K562 (cell line): ENCODE measurements at regions not wholly inside any gene's neighbourhood (a gene's known extent, or its start where the extent isn't known, plus 50 kb on each side); places are given as distances from the start of the nearest gene placed in this dataset.

ENCODE experiments used
- BCOR ChIP-seq: fragments of 450-650 bp; IDR thresholded peaks from 2 replicates; pipeline ENCODE4 v1.6.1; 2016
- CBX1 ChIP-seq: sonication (generic); IDR thresholded peaks from 2 replicates; pipeline ENCODE4 v1.6.1; 2016; ENCODE audit warnings: antibody characterized with exemption, low read depth, mild to moderate bottlenecking
- ERF ChIP-seq: fragments of 450-650 bp; formaldehyde crosslinking; IDR thresholded peaks from 2 replicates; pipeline ENCODE4 v1.4.0; 2020; ENCODE audit warnings: mild to moderate bottlenecking, mixed read lengths
- HMG20A ChIP-seq: fragments of 450-650 bp; formaldehyde crosslinking; conservative IDR thresholded peaks from 2 replicates; pipeline ENCODE4 v1.4.0; 2020; ENCODE audit warnings: mild to moderate bottlenecking, mixed read lengths
- POLR2B ChIP-seq: fragments of 450-650 bp; IDR thresholded peaks from 2 replicates; pipeline ENCODE4 v1.6.1; 2018; ENCODE audit warnings: low read depth; ENCODE audit not compliant: partially characterized antibody
- POLR2H ChIP-seq: IDR thresholded peaks from 2 replicates; pipeline ENCODE4 v1.6.1; 2016; ENCODE audit warnings: missing genetic modification characterization, low read depth, mild to moderate bottlenecking, control low read depth, missing compliant biosample characterization, moderate library complexity
- SMARCA4 ChIP-seq: fragments of 450-650 bp; IDR thresholded peaks from 2 replicates; pipeline ENCODE4 v1.6.1; 2016
- SREBF1 ChIP-seq: fragments of 150-350 bp; IDR thresholded peaks from 2 replicates; pipeline ENCODE4 v1.6.1; 2014; ENCODE audit warnings: antibody characterized with exemption, low read depth, low read length, borderline replicate concordance
- TARDBP ChIP-seq: fragments of 450-650 bp; IDR thresholded peaks from 2 replicates; pipeline ENCODE4 v1.6.1; 2016
- ZNF239 ChIP-seq: fragments of 250-450 bp; sonication (Bioruptor Pico); IDR thresholded peaks from 2 replicates; pipeline ENCODE4 v1.4.0; 2020; ENCODE audit warnings: mild to moderate bottlenecking
- ZNF75A ChIP-seq: fragments of 450-650 bp; formaldehyde crosslinking; IDR thresholded peaks from 2 replicates; pipeline ENCODE4 v1.4.0; 2020; ENCODE audit warnings: mild to moderate bottlenecking
- TF ChIP-seq, protein P1 (sequence below): fragments of 200-800 bp; sonication (Bioruptor generic); IDR thresholded peaks from 2 replicates; pipeline ENCODE4 v1.6.1; 2017; ENCODE audit warnings: missing genetic modification characterization, missing compliant biosample characterization
- TF ChIP-seq, protein P2 (sequence below), 2 experiments: fragments of 450-650 bp; IDR thresholded peaks; 2 replicates each; pipeline ENCODE4 v1.6.1; 2016; ENCODE audit warnings: mild to moderate bottlenecking in 2 of 2, borderline replicate concordance in 1 of 2, low read depth in 1 of 2, moderate library complexity in 1 of 2
- TF ChIP-seq, protein P3 (sequence below), 2 experiments: fragments of 450-650 bp; conservative IDR thresholded peaks; 2 replicates each; pipeline ENCODE4 v1.6.1; 2017; ENCODE audit warnings: mild to moderate bottlenecking in 2 of 2, moderate library complexity in 2 of 2
- TF ChIP-seq, protein P4 (sequence below), 2 experiments: fragments of 200-800 bp in 1 of 2; sonication (Bioruptor generic) in 1 of 2; sonication (generic) in 1 of 2; formaldehyde crosslinking in 1 of 2; IDR thresholded peaks in 1 of 2; conservative IDR thresholded peaks in 1 of 2; 2 replicates each; pipeline versions ENCODE4 v1.5.0 to v1.6.1; 2016 to 2020; ENCODE audit warnings: missing compliant biosample characterization in 1 of 2, missing genetic modification characterization in 1 of 2, missing genetic modification reagents in 1 of 2

DNA sequence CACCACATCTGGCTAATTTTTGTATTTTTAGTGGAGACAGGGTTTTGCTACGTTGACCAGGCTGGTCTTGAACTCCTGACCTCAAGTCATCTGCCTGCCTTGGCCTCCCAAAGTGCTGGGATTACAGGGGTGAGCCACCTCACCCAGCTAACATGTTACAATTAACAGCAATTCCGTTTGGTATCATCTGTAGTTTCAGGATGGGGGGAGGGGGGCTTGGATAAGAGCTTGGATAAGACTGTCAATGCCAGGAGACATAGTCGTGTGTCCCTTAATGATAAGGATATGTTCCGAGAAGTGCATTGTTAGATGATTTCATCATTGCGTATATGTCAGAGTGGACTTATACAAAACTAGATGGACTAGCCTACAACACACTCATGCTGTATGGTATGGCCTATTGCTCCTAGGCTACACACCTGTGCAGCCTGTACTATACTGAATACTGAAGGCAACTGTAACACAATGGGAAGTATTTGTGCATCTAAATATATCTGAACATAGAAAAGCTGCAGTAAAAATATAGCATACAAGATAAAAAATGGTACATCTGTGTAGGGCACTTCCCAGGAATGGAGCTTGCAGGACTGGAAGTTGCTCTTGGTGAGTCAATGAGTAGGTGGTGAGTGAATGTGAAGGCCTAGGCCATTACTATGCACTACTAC lies 103.9 kb upstream of the TNS3 start (continued):
- TF ChIP-seq CBX1 (no peak), POLR2H (tag) (peak; percentile 43), ERF (CRISPR knock-in tag) (no peak), ZNF75A (CRISPR knock-in tag) (no peak), TARDBP (no peak), HMG20A (no peak), SMARCA4 (peak; percentile 89; the same call in 1 of the 2 replicates), BCOR (peak; percentile 51; the same call in 1 of the 2 replicates), ZNF239 (no peak), SREBF1 (no peak), POLR2B (no peak)
- TF ChIP-seq, protein P1, sequence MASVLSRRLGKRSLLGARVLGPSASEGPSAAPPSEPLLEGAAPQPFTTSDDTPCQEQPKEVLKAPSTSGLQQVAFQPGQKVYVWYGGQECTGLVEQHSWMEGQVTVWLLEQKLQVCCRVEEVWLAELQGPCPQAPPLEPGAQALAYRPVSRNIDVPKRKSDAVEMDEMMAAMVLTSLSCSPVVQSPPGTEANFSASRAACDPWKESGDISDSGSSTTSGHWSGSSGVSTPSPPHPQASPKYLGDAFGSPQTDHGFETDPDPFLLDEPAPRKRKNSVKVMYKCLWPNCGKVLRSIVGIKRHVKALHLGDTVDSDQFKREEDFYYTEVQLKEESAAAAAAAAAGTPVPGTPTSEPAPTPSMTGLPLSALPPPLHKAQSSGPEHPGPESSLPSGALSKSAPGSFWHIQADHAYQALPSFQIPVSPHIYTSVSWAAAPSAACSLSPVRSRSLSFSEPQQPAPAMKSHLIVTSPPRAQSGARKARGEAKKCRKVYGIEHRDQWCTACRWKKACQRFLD (CRISPR knock-in tag) = no peak
- TF ChIP-seq, protein P2, sequence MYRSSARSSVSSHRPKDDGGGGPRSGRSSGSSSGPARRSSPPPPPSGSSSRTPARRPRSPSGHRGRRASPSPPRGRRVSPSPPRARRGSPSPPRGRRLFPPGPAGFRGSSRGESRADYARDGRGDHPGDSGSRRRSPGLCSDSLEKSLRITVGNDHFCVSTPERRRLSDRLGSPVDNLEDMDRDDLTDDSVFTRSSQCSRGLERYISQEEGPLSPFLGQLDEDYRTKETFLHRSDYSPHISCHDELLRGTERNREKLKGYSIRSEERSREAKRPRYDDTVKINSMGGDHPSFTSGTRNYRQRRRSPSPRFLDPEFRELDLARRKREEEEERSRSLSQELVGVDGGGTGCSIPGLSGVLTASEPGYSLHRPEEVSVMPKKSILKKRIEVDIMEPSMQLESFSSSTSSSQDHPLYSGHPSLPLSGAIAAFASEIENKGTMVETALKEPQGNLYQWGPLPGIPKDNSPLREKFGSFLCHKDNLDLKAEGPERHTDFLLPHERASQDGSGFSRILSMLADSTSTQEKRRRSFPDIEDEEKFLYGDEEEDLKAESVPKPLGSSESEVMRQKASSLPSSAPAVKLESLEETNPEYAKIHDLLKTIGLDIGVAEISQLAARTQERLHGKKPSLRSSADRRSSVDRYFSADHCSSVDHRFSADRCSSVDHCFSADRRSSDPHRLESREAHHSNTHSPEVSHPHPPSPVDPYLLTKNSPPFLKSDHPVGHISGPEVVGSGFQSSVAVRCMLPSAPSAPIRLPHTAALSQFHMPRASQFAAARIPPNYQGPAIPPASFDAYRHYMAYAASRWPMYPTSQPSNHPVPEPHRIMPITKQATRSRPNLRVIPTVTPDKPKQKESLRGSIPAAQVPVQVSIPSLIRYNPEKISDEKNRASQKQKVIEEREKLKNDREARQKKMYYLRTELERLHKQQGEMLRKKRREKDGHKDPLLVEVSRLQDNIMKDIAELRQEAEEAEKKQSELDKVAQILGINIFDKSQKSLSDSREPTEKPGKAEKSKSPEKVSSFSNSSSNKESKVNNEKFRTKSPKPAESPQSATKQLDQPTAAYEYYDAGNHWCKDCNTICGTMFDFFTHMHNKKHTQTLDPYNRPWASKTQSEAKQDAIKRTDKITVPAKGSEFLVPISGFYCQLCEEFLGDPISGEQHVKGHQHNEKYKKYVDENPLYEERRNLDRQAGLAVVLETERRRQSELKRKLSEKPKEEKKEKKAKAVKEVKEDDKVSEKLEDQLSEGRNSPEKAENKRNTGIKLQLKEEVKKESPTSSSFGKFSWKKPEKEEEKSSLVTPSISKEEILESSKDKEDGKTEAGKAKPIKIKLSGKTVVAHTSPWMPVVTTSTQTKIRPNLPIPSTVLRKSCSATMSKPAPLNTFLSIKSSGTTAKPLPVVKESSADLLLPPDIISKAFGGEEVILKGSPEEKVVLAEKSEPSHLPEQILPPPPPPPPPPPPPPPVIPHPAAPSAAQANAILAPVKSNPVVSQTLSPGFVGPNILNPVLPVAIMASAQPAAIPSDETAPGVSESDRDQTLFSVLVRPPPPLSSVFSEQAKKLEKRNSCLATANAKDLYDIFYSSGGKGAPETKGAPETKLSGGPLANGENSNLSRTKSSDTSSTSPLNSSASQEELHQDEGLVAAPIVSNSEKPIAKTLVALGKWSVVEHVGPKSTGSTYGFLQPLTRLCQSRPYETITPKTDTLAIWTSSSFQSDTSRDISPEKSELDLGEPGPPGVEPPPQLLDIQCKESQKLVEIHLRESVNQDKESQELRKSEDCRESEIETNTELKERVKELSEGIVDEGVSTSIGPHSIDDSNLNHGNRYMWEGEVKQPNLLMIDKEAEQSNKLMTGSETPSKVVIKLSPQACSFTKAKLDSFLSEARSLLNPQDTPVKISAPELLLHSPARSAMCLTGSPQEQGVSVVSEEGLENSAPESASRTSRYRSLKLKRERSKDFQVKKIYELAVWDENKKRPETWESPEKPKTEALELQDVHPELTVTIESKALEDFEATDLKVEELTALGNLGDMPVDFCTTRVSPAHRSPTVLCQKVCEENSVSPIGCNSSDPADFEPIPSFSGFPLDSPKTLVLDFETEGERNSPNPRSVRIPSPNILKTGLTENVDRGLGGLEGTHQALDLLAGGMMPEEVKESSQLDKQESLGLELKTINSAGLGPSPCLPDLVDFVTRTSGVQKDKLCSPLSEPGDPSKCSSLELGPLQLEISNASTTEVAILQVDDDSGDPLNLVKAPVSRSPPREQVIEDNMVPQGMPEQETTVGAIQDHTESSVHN (IDR thresholded peaks at IDR 0.05; ENCODE audit: borderline replicate concordance in 1 of 2, low read depth in 1 of 2) = no peak
- TF ChIP-seq, protein P3, sequence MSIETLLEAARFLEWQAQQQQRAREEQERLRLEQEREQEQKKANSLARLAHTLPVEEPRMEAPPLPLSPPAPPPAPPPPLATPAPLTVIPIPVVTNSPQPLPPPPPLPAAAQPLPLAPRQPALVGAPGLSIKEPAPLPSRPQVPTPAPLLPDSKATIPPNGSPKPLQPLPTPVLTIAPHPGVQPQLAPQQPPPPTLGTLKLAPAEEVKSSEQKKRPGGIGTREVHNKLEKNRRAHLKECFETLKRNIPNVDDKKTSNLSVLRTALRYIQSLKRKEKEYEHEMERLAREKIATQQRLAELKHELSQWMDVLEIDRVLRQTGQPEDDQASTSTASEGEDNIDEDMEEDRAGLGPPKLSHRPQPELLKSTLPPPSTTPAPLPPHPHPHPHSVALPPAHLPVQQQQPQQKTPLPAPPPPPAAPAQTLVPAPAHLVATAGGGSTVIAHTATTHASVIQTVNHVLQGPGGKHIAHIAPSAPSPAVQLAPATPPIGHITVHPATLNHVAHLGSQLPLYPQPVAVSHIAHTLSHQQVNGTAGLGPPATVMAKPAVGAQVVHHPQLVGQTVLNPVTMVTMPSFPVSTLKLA (conservative IDR thresholded peaks at IDR 0.05) = 0 out of 4 replicates have a peak, but pooled peaks of 1 of the 2 experiments have one; percentile 17
- TF ChIP-seq, protein P4, sequence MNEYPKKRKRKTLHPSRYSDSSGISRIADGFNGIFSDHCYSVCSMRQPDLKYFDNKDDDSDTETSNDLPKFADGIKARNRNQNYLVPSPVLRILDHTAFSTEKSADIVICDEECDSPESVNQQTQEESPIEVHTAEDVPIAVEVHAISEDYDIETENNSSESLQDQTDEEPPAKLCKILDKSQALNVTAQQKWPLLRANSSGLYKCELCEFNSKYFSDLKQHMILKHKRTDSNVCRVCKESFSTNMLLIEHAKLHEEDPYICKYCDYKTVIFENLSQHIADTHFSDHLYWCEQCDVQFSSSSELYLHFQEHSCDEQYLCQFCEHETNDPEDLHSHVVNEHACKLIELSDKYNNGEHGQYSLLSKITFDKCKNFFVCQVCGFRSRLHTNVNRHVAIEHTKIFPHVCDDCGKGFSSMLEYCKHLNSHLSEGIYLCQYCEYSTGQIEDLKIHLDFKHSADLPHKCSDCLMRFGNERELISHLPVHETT (CRISPR knock-in tag; conservative IDR thresholded peaks at IDR 0.05 in 1 of 2, IDR thresholded peaks at IDR 0.05 in 1 of 2) = no peak
